Coronary artery (tissue), 2 donors: ENCODE measurements at regions not wholly inside any gene's neighbourhood (a gene's known extent, or its start where the extent isn't known, plus 50 kb on each side); places are given as distances from the start of the nearest gene placed in this dataset.

ENCODE experiments used
- DNase-seq: peaks from one replicate; pipeline ENCODE4 v3.0.0-alpha.2; 2017; ENCODE audit warnings: low spot score
- H3K27ac ChIP-seq, 2 donors: fragments of 200-600 bp; sonication (generic); one replicate each; pipeline ENCODE4 v1.5.1; 2016 to 2019
- H3K4me3 ChIP-seq: fragments of 200-600 bp; sonication (generic); 2 replicates; pipeline ENCODE4 v1.5.1; 2016; ENCODE audit warnings: mild to moderate bottlenecking, moderate library complexity
- TF ChIP-seq, protein P1 (sequence below): fragments of 200-600 bp; sonication (generic); IDR thresholded peaks from one replicate; pipeline ENCODE4 v1.5.1; 2019; ENCODE audit warnings: antibody characterized with exemption

DNA sequence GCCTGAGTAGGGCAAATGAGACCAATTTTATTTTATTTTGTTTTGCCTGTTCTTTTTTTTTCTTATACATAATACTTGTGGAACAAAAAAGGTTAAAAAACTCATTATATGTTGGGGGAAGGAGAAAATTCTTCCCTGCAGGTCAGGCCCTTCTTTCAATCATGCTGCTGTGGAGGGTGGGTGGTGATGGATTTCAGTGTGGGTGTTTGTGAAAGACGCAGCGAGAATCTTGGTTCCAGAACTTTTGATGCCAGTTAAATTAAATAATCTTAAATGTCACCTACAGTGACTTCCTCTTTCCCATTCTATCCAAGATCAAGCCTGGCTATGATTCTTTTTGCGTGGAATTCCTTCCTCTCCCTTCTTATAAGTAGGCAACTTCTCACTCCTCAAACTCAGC lies 595.8 kb upstream of the EEF2KMT start:
- H3K4me3 ChIP-seq: no peak overlapping the region
- TF ChIP-seq, protein P1, sequence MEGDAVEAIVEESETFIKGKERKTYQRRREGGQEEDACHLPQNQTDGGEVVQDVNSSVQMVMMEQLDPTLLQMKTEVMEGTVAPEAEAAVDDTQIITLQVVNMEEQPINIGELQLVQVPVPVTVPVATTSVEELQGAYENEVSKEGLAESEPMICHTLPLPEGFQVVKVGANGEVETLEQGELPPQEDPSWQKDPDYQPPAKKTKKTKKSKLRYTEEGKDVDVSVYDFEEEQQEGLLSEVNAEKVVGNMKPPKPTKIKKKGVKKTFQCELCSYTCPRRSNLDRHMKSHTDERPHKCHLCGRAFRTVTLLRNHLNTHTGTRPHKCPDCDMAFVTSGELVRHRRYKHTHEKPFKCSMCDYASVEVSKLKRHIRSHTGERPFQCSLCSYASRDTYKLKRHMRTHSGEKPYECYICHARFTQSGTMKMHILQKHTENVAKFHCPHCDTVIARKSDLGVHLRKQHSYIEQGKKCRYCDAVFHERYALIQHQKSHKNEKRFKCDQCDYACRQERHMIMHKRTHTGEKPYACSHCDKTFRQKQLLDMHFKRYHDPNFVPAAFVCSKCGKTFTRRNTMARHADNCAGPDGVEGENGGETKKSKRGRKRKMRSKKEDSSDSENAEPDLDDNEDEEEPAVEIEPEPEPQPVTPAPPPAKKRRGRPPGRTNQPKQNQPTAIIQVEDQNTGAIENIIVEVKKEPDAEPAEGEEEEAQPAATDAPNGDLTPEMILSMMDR: no peak
- H3K27ac ChIP-seq: no peak overlapping the region
- no peak for DNase-seq

DNA sequence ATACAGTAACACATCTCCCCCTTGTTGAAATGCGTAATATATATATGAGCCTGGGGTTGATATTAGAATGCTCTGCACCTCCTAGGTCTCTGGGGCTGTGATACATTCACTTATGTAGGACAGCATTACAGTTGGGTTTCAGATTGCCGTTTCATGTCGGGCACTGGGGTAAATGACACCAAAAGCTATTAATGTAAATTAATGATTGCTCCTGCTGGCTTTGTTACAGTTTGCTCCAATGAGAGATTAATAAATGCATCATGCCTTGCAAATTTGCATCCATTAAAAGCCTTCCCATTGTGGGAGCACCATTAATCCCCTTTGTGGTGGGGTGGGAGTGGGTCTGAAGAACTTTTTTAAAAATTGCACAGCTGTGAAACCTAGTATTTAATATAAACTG lies 584.4 kb upstream of the EEF2KMT start:
- TF ChIP-seq, protein P1: no peak
- no peak overlapping the region for H3K27ac ChIP-seq
- no peak overlapping the region for H3K4me3 ChIP-seq
- no peak for DNase-seq

DNA sequence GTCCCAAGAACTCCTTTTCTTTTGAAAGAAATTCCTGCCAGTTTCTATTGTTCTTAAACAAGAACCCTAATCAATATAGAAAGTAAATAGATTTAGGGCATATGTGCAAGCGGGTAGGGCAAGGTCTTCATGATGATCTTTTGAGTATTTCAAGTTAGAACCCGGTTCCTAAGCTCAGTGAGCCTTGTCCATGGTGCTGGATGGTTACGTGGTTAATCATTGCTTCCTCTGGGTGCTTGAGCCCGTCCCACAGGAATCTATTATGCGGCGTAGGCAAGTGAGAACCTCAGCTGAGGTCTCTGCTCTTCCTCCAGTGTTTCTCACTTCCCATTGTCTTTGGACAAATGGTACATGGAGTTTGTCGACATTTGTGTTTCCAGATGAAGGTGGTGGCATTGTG lies 580.8 kb upstream of the EEF2KMT start:
- H3K27ac ChIP-seq: no peak overlapping the region
- TF ChIP-seq, protein P1: no peak
- DNase-seq: no peak
- no peak overlapping the region for H3K4me3 ChIP-seq

DNA sequence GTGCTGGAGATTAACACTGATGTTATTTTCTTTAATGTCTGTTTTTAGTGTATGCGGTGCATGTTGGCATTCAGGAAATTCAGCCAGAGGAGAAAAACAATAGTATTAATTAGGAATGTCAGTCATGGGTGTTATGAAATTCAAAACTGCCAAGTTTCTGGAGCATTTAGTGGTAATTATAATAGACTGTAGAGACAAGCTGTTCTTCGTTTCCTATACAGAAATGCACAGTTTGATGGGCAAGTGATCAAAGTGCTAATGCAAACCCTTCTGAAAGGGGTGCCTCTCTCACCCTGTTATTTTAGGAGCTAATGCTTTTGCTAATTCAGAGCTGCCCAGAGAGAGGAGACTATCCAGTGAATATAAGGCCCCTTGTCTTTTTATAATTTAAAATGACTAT lies 573.8 kb upstream of the EEF2KMT start:
- no peak for DNase-seq
- H3K27ac ChIP-seq: no peak overlapping the region
- no peak overlapping the region for H3K4me3 ChIP-seq
- TF ChIP-seq, protein P1: no peak

DNA sequence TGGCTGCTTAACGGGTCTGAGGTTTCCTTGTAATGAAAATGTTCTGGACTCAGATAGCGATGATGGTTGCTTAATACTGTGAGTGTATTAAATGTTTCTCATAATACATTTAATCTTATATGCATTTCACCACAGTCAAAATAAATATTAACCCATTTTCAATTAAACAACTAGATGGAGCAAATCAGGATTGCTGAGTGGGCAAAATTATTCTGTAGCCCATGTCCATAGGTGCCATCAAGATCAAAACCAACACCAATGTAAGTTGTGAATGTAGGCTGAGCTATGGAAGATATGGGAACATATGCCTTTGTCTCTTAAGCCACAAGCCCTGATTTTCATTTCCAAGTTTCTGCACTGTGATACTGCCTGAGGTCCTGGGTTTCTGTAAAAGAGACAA lies 572.6 kb upstream of the EEF2KMT start:
- H3K27ac ChIP-seq: no peak overlapping the region
- no peak for DNase-seq
- no peak overlapping the region for H3K4me3 ChIP-seq
- TF ChIP-seq, protein P1: no peak

DNA sequence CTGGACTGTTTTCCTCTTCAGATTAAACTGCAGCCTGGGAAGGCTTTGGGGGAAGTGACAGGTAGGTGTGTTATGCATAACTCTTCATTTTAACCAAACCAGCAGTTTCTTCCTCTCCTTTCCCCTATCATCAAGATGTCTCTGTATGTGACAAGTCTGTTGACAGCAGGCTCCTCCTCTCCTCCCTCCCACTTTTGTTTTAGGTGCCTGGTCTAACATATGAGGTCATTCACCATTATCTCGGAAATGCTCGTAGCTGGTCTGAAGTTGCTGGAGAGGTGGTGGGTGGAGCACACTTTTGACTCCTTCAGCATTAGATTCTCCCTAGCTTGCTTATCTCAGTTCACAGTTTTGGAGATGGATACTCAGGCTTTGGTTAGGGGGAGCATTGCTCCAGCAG lies 571.0 kb upstream of the EEF2KMT start:
- Histone ChIP-seq H3K4me3 (no peak overlapping the region), H3K27ac (no peak overlapping the region)
- DNase-seq: no peak
- TF ChIP-seq, protein P1: no peak

DNA sequence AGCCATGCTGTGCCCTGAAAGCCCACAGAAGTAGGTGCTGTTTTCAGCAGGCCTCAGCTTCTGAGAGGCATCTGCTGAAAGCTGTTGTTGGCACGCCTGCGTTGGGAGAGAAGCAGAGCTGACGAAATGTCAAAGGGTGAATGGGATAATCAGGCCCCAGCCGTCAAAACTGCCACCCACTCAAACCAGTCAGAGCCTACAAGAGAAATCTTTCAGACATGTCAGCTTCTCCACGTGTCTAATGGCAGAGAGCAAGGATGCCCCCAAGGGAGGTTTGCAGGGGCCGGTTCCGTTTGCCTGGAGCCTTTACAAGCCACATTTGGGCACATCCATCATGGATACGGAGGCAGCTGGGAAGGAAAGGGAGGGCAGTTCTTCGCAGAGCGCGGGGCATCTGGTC lies 568.2 kb upstream of the EEF2KMT start:
- Histone ChIP-seq H3K27ac (no peak overlapping the region), H3K4me3 (no peak overlapping the region)
- TF ChIP-seq, protein P1: no peak
- no peak for DNase-seq
